ENCODE measurements at regions not wholly inside any gene's neighbourhood (a gene's known extent, or its start where the extent isn't known, plus 50 kb on each side); places are given as distances from the start of the nearest gene placed in this dataset.

- no peak for TF ChIP-seq NFRKB (IDR thresholded peaks at IDR 0.05)
- TF ChIP-seq LEF1 (IDR thresholded peaks at IDR 0.05; ENCODE audit: borderline replicate concordance), result no peak
- TF ChIP-seq L3MBTL2 (conservative IDR thresholded peaks at IDR 0.05), result no peak
- no peak for TF ChIP-seq ELF4 (IDR thresholded peaks at IDR 0.05)
- TF ChIP-seq SUZ12 (IDR thresholded peaks at IDR 0.05), result no peak
- TF ChIP-seq BHLHE40 (IDR thresholded peaks at IDR 0.05; ENCODE audit: borderline replicate concordance), result no peak
- TF ChIP-seq SP1 (IDR thresholded peaks at IDR 0.05), result no peak
- TF ChIP-seq TARDBP (IDR thresholded peaks at IDR 0.05), result no peak
- no peak for TF ChIP-seq PKNOX1 (IDR thresholded peaks at IDR 0.05)
- no peak for TF ChIP-seq ZNF384 (IDR thresholded peaks at IDR 0.05)
- TF ChIP-seq FOXM1 (IDR thresholded peaks at IDR 0.05; ENCODE audit: borderline replicate concordance), result no peak
- no peak for TF ChIP-seq FOXA1 (IDR thresholded peaks at IDR 0.05)
- TF ChIP-seq CTBP1 (IDR thresholded peaks at IDR 0.05; ENCODE audit: borderline replicate concordance), result no peak
- TF ChIP-seq FOXK2 (IDR thresholded peaks at IDR 0.05), result no peak
- no peak for TF ChIP-seq ARNT (IDR thresholded peaks at IDR 0.05)
- no peak for TF ChIP-seq HDGF (IDR thresholded peaks at IDR 0.05; ENCODE audit: borderline replicate concordance)
- ChIA-PET POLR2A (no interaction called here), CTCF (no interaction called here)
- no peak for DNase-seq (ENCODE audit: extremely low spot score)
These were observed 326.1 kb upstream of the ANO5 start for GRCh38 chr11:21866781-21867180.

GRCh38 chr11:21877151-21877550, 315.7 kb upstream of the ANO5 start:
- ChIA-PET CTCF (no interaction called here), POLR2A (no interaction called here)
- TF ChIP-seq L3MBTL2 (conservative IDR thresholded peaks at IDR 0.05), result no peak
- no peak for TF ChIP-seq SUZ12 (IDR thresholded peaks at IDR 0.05)
- no peak for DNase-seq (ENCODE audit: extremely low spot score)

GRCh38 chr11:21883354-21883753, 309.5 kb upstream of the ANO5 start:
- POLR2A ChIA-PET, result no interaction called here
- no peak for DNase-seq (ENCODE audit: extremely low spot score)
- TF ChIP-seq L3MBTL2 (conservative IDR thresholded peaks at IDR 0.05) (no peak), FOXK2 (IDR thresholded peaks at IDR 0.05) (no peak), ZNF384 (IDR thresholded peaks at IDR 0.05) (no peak), ELF4 (IDR thresholded peaks at IDR 0.05) (no peak), SUZ12 (IDR thresholded peaks at IDR 0.05) (no peak), ARNT (IDR thresholded peaks at IDR 0.05) (no peak)
- CTCF ChIA-PET, result no interaction called here

DNA sequence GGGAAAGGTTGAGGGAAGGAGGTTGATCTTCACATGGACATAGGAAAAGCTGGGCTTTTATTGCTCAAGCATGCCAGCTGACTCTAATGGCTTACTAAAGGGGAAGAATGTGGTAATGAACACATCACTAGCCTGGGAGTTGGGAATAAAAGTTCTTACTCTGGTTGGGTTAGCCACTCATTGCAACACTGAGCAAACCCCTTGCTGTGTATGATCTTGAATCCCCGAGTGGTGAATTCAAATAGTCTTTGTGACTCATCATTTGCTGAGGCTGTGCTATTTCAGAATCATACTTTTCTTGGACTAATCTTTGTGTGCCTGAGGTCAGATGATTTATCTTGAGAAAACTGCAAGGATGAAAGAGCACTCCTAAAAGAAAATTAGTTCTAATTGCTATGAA, 304.1 kb upstream of the ANO5 start:
- DNase-seq (ENCODE audit: extremely low spot score), result no peak
- ChIA-PET POLR2A (no interaction called here), CTCF (no interaction called here)
- TF ChIP-seq FOXK2 (IDR thresholded peaks at IDR 0.05) (no peak), BHLHE40 (IDR thresholded peaks at IDR 0.05; ENCODE audit: borderline replicate concordance) (no peak), ELF4 (IDR thresholded peaks at IDR 0.05) (no peak), ZNF384 (IDR thresholded peaks at IDR 0.05) (no peak), SUZ12 (IDR thresholded peaks at IDR 0.05) (no peak)

DNA sequence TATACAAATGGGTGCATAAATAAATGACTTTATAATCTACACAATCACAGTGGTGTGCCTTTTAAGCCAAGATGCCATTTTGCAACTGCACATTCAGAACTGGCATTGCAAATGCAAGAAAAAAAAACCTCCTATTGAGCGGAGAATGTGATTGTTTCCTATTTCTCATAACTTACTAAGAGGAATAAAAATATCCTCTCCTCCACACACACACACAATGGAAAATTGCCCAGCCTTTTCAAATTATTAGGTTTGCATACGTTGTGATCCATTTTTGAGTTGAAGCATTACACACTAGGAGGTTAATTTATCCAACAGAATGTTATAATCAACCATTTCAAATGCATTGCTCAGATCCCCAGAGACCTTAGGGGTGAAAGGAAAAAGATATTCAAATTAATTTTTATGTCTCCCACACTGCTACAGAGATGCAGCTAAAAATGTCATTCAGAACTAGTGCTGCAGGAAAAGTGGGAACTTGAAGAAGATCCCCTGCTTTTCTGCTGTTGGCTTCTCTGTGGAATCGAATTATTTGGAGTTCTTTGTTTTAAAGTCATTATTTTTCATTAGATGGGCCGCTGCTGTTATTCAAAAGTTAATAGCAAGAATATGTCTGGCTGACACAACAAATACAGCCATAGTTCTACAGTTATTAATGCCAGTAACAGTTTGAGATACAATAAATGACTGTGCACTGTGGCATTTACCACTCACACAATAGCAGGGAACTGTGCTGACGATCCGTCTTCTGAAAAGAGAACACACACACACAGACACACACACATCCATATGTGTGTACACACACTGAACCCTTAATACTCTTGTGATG, 299.9 kb upstream of the ANO5 start:
- DNase-seq (ENCODE audit: extremely low spot score), result no peak
- TF ChIP-seq PKNOX1 (IDR thresholded peaks at IDR 0.05), result no peak
- TF ChIP-seq L3MBTL2 (conservative IDR thresholded peaks at IDR 0.05), result no peak
- no peak for TF ChIP-seq TARDBP (IDR thresholded peaks at IDR 0.05)
- TF ChIP-seq LEF1 (IDR thresholded peaks at IDR 0.05; ENCODE audit: borderline replicate concordance), result no peak
- TF ChIP-seq ELF4 (IDR thresholded peaks at IDR 0.05), result no peak
- TF ChIP-seq SUZ12 (IDR thresholded peaks at IDR 0.05), result no peak
- no peak for TF ChIP-seq FOXA1 (IDR thresholded peaks at IDR 0.05)
- TF ChIP-seq FOXK2 (IDR thresholded peaks at IDR 0.05), result no peak
- no peak for TF ChIP-seq ZNF384 (IDR thresholded peaks at IDR 0.05)
- TF ChIP-seq HDGF (IDR thresholded peaks at IDR 0.05; ENCODE audit: borderline replicate concordance), result no peak
- no peak for TF ChIP-seq ARNT (IDR thresholded peaks at IDR 0.05)
- TF ChIP-seq SP1 (IDR thresholded peaks at IDR 0.05), result no peak
- no peak for TF ChIP-seq BHLHE40 (IDR thresholded peaks at IDR 0.05; ENCODE audit: borderline replicate concordance)
- TF ChIP-seq NFRKB (IDR thresholded peaks at IDR 0.05), result no peak
- no peak for TF ChIP-seq FOXM1 (IDR thresholded peaks at IDR 0.05; ENCODE audit: borderline replicate concordance)
- TF ChIP-seq CTBP1 (IDR thresholded peaks at IDR 0.05; ENCODE audit: borderline replicate concordance), result no peak
- CTCF ChIA-PET, result no interaction called here
- POLR2A ChIA-PET, result no interaction called here

GRCh38 chr11:21893565-21893867, 299.4 kb upstream of the ANO5 start:
- DNase-seq (ENCODE audit: extremely low spot score), result no peak
- ChIA-PET POLR2A (no interaction called here), CTCF (no interaction called here)
- TF ChIP-seq FOXA1 (IDR thresholded peaks at IDR 0.05) (no peak), CTBP1 (IDR thresholded peaks at IDR 0.05; ENCODE audit: borderline replicate concordance) (no peak), SUZ12 (IDR thresholded peaks at IDR 0.05) (no peak), NFRKB (IDR thresholded peaks at IDR 0.05) (no peak), SP1 (IDR thresholded peaks at IDR 0.05) (no peak), BHLHE40 (IDR thresholded peaks at IDR 0.05; ENCODE audit: borderline replicate concordance) (no peak), LEF1 (IDR thresholded peaks at IDR 0.05; ENCODE audit: borderline replicate concordance) (no peak), ARNT (IDR thresholded peaks at IDR 0.05) (no peak), ZNF384 (IDR thresholded peaks at IDR 0.05) (no peak), FOXM1 (IDR thresholded peaks at IDR 0.05; ENCODE audit: borderline replicate concordance) (no peak)

DNA sequence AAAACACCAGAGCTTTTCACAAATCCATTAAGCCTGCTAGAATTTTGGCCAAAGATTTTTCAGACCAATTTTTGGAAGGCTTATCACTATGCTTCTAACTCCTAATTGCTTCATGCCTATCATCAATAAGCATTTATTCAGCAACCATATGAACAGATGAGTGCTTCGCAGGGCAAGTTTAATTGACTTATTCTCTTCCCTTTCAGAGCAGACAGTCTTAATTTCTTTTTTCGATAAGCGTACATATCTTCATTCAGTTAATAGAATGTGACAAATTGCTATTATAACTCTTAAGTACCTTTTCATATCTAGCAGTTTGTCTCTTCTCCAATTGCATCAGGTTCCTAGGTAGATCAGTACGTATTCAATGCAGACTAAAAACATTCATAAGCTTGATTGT, 298.4 kb upstream of the ANO5 start:
- ChIA-PET CTCF (no interaction called here), POLR2A (no interaction called here)
- TF ChIP-seq CTBP1 (IDR thresholded peaks at IDR 0.05; ENCODE audit: borderline replicate concordance), result no peak
- DNase-seq (ENCODE audit: extremely low spot score), result no peak

All from HEK293T (cell line).